LoVo (cell line): ENCODE measurements at regions not wholly inside any gene's neighbourhood (a gene's known extent, or its start where the extent isn't known, plus 50 kb on each side); places are given as distances from the start of the nearest gene placed in this dataset.
"Not testable (repeated sequence)": the region's sequence is repeated elsewhere in the genome, so short reads cannot be mapped to it uniquely, and the experiment has no call there.

Experiments
- DNase-seq: peaks from one replicate; pipeline ENCODE4 v3.0.0-alpha.2; 2016; ENCODE audit warnings: low spot score

- DNase-seq, result no peak
Measured at GRCh38 chr4:93888308-93888707, 59.8 kb downstream of the ATOH1 start.

- DNase-seq, result no peak
Measured at GRCh38 chr4:93888768-93889167, 60.2 kb downstream of the ATOH1 start.

GRCh38 chr4:93891244-93891643 is 62.7 kb downstream of the ATOH1 start:
- no peak for DNase-seq

GRCh38 chr4:93894995-93895394 is 66.4 kb downstream of the ATOH1 start:
- no peak for DNase-seq

- DNase-seq, result no peak
Measured at GRCh38 chr4:93896516-93896915, 68.0 kb downstream of the ATOH1 start.

GRCh38 chr4:93897559-93897958 is 69.0 kb downstream of the ATOH1 start:
- DNase-seq, result peak; percentile 16

- no peak for DNase-seq
Measured at GRCh38 chr4:93908778-93909177, 80.2 kb downstream of the ATOH1 start.

GRCh38 chr4:93911671-93912070 is 83.1 kb downstream of the ATOH1 start:
- no peak for DNase-seq

- DNase-seq, result no peak
Measured at GRCh38 chr4:93912146-93912545, 83.6 kb downstream of the ATOH1 start.

GRCh38 chr4:93918856-93919255 is 90.3 kb downstream of the ATOH1 start:
- no peak for DNase-seq

GRCh38 chr4:93923570-93923969 is 95.0 kb downstream of the ATOH1 start:
- not testable (repeated sequence) for DNase-seq

GRCh38 chr4:93947286-93947685 is 118.7 kb downstream of the ATOH1 start:
- DNase-seq, result no peak

GRCh38 chr4:93950239-93950638 is 121.7 kb downstream of the ATOH1 start:
- DNase-seq, result not testable (repeated sequence)

GRCh38 chr4:93957186-93957585 is 128.6 kb downstream of the ATOH1 start:
- no peak for DNase-seq

- DNase-seq, result no peak
Measured at GRCh38 chr4:93960450-93960849, 131.9 kb downstream of the ATOH1 start.

GRCh38 chr4:93960916-93961315 is 132.4 kb downstream of the ATOH1 start:
- DNase-seq, result no peak

GRCh38 chr4:93981594-93981993 is 153.0 kb downstream of the ATOH1 start:
- DNase-seq, result no peak

- DNase-seq, result no peak
Measured at GRCh38 chr4:93982255-93982654, 153.7 kb downstream of the ATOH1 start.

GRCh38 chr4:93983140-93983539 is 154.6 kb downstream of the ATOH1 start:
- no peak for DNase-seq

GRCh38 chr4:93994175-93994994 is 165.8 kb downstream of the ATOH1 start:
- DNase-seq, result no peak

GRCh38 chr4:93996895-93997294 is 168.3 kb downstream of the ATOH1 start:
- no peak for DNase-seq

- DNase-seq, result no peak
Measured at GRCh38 chr4:94000559-94000958, 172.0 kb downstream of the ATOH1 start.

GRCh38 chr4:94006932-94007331 is 178.4 kb downstream of the ATOH1 start:
- DNase-seq, result no peak

GRCh38 chr4:94011190-94011589 is 182.6 kb downstream of the ATOH1 start:
- no peak for DNase-seq
